ENCODE measurements at regions not wholly inside any gene's neighbourhood (a gene's known extent, or its start where the extent isn't known, plus 50 kb on each side); places are given as distances from the start of the nearest gene placed in this dataset.

GRCh38 chr22:48827904-48828555, 999.6 kb downstream of the BRD1 start:
- peaks cover 12% of the 10 kb centered on the region; the same call in 1 of the 2 replicates for H3K9me3 ChIP-seq (ENCODE audit: insufficient read depth, low read depth, low read length)

DNA sequence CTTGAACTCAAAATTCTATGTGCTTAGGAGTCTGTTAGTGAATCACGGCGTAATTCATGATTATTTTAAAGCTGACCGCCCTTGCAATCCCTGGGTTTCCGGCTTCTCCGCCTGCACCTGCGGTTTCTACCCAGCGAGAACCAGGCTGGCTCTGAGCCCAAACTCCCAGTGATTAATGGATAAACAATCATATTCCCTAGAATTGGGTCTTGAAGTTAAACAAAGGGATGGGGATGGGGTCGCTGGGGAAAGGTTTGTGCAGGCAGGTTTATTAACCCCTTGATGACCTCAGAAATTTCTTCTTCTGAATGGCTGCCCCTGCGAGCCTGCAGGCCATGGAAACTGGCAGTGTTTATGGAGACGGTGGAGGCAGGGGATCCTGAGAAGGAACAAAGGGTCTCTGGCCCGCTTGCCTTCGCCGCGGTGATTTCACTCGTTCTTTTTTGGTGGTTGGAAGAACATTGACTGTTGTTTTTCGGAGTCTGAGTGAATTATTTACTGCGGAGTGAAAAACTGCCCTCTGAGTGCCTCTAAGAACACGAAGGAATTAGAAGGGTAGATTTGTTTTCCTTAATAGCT, 1000.3 kb downstream of the BRD1 start:
- Histone ChIP-seq H3K4me1 (ENCODE audit: insufficient read depth, low read length, poor library complexity, severe bottlenecking) (no peaks in the 10 kb centered on the region), H3K9ac (ENCODE audit: low read depth, low read length, poor library complexity, severe bottlenecking) (no peak overlapping the region), H3K4me2 (ENCODE audit: low read depth, low read length, poor library complexity, severe bottlenecking) (no peak overlapping the region), H3K36me3 (ENCODE audit: insufficient read depth, low read length) (no peaks in the 10 kb centered on the region), H4K20me1 (ENCODE audit: insufficient read depth, low read length, poor library complexity, severe bottlenecking) (no peaks in the 10 kb centered on the region), H2AFZ (ENCODE audit: low read length) (no peak overlapping the region), H3K79me2 (ENCODE audit: insufficient read depth, low read length) (no peaks in the 10 kb centered on the region), H3K9me3 (ENCODE audit: insufficient read depth, low read depth, low read length) (peaks cover 12% of the 10 kb centered on the region; the same call in 1 of the 2 replicates), H3F3A (ENCODE audit: low read depth) (no peaks in the 10 kb centered on the region), H3K27me3 (ENCODE audit: insufficient read depth, low read length, poor library complexity, severe bottlenecking) (no peaks in the 10 kb centered on the region), H3K9me2 (replicated peaks; ENCODE audit: low read depth, low read length) (no peaks in the 10 kb centered on the region), H3K4me3 (ENCODE audit: low read length, poor library complexity, severe bottlenecking) (no peak overlapping the region)
- TF ChIP-seq, protein P1, sequence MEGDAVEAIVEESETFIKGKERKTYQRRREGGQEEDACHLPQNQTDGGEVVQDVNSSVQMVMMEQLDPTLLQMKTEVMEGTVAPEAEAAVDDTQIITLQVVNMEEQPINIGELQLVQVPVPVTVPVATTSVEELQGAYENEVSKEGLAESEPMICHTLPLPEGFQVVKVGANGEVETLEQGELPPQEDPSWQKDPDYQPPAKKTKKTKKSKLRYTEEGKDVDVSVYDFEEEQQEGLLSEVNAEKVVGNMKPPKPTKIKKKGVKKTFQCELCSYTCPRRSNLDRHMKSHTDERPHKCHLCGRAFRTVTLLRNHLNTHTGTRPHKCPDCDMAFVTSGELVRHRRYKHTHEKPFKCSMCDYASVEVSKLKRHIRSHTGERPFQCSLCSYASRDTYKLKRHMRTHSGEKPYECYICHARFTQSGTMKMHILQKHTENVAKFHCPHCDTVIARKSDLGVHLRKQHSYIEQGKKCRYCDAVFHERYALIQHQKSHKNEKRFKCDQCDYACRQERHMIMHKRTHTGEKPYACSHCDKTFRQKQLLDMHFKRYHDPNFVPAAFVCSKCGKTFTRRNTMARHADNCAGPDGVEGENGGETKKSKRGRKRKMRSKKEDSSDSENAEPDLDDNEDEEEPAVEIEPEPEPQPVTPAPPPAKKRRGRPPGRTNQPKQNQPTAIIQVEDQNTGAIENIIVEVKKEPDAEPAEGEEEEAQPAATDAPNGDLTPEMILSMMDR (conservative IDR thresholded peaks at IDR 0.05; ENCODE audit: low read length): no peak
- TF ChIP-seq EZH2phosphoT487 (IDR thresholded peaks at IDR 0.05; ENCODE audit: borderline replicate concordance): no peak

More at GRCh38 chr22:48827904-48828555, 999.6 kb downstream of the BRD1 start:
- no peaks in the 10 kb centered on the region for H3K36me3 ChIP-seq (ENCODE audit: insufficient read depth, low read length)
- H3K4me3 ChIP-seq (ENCODE audit: low read length, poor library complexity, severe bottlenecking): no peak overlapping the region
- no peak overlapping the region for H3K9ac ChIP-seq (ENCODE audit: low read depth, low read length, poor library complexity, severe bottlenecking)
- H3K27me3 ChIP-seq (ENCODE audit: insufficient read depth, low read length, poor library complexity, severe bottlenecking): no peaks in the 10 kb centered on the region
- no peaks in the 10 kb centered on the region for H3K4me1 ChIP-seq (ENCODE audit: insufficient read depth, low read length, poor library complexity, severe bottlenecking)
- no peaks in the 10 kb centered on the region for H3K9me2 ChIP-seq (replicated peaks; ENCODE audit: low read depth, low read length)
- H4K20me1 ChIP-seq (ENCODE audit: insufficient read depth, low read length, poor library complexity, severe bottlenecking): no peaks in the 10 kb centered on the region
- no peaks in the 10 kb centered on the region for H3K79me2 ChIP-seq (ENCODE audit: insufficient read depth, low read length)
- H3F3A ChIP-seq (ENCODE audit: low read depth): no peaks in the 10 kb centered on the region
- no peak overlapping the region for H2AFZ ChIP-seq (ENCODE audit: low read length)
- TF ChIP-seq EZH2phosphoT487 (IDR thresholded peaks at IDR 0.05; ENCODE audit: borderline replicate concordance): no peak
- TF ChIP-seq, protein P1 (conservative IDR thresholded peaks at IDR 0.05; ENCODE audit: low read length): no peak
- no peak overlapping the region for H3K4me2 ChIP-seq (ENCODE audit: low read depth, low read length, poor library complexity, severe bottlenecking)

- Histone ChIP-seq H4K20me1 (ENCODE audit: insufficient read depth, low read length, poor library complexity, severe bottlenecking) (no peaks in the 10 kb centered on the region), H3K4me3 (ENCODE audit: low read length, poor library complexity, severe bottlenecking) (no peak overlapping the region), H3K27me3 (ENCODE audit: insufficient read depth, low read length, poor library complexity, severe bottlenecking) (no peaks in the 10 kb centered on the region), H3K4me2 (ENCODE audit: low read depth, low read length, poor library complexity, severe bottlenecking) (no peak overlapping the region), H2AFZ (ENCODE audit: low read length) (no peak overlapping the region), H3F3A (ENCODE audit: low read depth) (no peaks in the 10 kb centered on the region), H3K9ac (ENCODE audit: low read depth, low read length, poor library complexity, severe bottlenecking) (no peak overlapping the region), H3K9me3 (ENCODE audit: insufficient read depth, low read depth, low read length) (peaks cover 12% of the 10 kb centered on the region; the same call in 1 of the 2 replicates), H3K36me3 (ENCODE audit: insufficient read depth, low read length) (no peaks in the 10 kb centered on the region), H3K4me1 (ENCODE audit: insufficient read depth, low read length, poor library complexity, severe bottlenecking) (no peaks in the 10 kb centered on the region), H3K9me2 (replicated peaks; ENCODE audit: low read depth, low read length) (no peaks in the 10 kb centered on the region), H3K79me2 (ENCODE audit: insufficient read depth, low read length) (no peaks in the 10 kb centered on the region)
- no peak for TF ChIP-seq EZH2phosphoT487 (IDR thresholded peaks at IDR 0.05; ENCODE audit: borderline replicate concordance)
- TF ChIP-seq, protein P1 (conservative IDR thresholded peaks at IDR 0.05; ENCODE audit: low read length): no peak
These were observed 1001.1 kb downstream of the BRD1 start for GRCh38 chr22:48826546-48826945.
